ENCODE measurements at regions not wholly inside any gene's neighbourhood (a gene's known extent, or its start where the extent isn't known, plus 50 kb on each side); places are given as distances from the start of the nearest gene placed in this dataset.
"Not testable (repeated sequence)": the region's sequence is repeated elsewhere in the genome, so short reads cannot be mapped to it uniquely, and the experiment has no call there.

DNA sequence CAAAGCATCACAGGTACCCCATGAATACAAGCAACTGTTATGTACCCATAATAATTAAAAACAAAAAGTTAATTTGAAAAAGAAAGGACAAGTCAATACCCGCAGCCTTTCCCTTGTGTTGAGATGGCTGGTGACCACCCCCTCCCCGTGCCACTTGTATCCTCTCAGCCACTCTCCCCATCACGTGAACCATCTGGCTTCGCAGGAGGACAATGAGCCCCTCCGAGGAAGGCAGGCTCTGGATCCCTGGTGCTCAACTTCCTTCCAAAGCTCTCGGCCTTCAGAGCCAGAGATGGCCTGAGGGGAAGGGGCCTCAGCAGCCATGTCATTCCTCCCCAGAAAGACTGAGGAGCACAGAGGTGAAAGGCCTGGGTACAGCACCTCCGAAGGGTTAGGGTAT, 120.4 kb upstream of the RAB4A start:
- TF ChIP-seq, protein P1, sequence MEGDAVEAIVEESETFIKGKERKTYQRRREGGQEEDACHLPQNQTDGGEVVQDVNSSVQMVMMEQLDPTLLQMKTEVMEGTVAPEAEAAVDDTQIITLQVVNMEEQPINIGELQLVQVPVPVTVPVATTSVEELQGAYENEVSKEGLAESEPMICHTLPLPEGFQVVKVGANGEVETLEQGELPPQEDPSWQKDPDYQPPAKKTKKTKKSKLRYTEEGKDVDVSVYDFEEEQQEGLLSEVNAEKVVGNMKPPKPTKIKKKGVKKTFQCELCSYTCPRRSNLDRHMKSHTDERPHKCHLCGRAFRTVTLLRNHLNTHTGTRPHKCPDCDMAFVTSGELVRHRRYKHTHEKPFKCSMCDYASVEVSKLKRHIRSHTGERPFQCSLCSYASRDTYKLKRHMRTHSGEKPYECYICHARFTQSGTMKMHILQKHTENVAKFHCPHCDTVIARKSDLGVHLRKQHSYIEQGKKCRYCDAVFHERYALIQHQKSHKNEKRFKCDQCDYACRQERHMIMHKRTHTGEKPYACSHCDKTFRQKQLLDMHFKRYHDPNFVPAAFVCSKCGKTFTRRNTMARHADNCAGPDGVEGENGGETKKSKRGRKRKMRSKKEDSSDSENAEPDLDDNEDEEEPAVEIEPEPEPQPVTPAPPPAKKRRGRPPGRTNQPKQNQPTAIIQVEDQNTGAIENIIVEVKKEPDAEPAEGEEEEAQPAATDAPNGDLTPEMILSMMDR (IDR thresholded peaks at IDR 0.05; ENCODE audit: insufficient read depth, low read length, poor library complexity, severe bottlenecking): no peak
- no peak for DNase-seq (ENCODE audit: extremely low read depth, insufficient read length)
- no peak overlapping the region for H3K4me3 ChIP-seq (replicated peaks; ENCODE audit: low read depth, low read length)
- no peaks in the 10 kb centered on the region for H3K36me3 ChIP-seq (ENCODE audit: control insufficient read depth, insufficient read depth, low read length)
- H3K27me3 ChIP-seq (replicated peaks; ENCODE audit: control insufficient read depth, insufficient read depth, low read length): peaks cover 9% of the 10 kb centered on the region

DNA sequence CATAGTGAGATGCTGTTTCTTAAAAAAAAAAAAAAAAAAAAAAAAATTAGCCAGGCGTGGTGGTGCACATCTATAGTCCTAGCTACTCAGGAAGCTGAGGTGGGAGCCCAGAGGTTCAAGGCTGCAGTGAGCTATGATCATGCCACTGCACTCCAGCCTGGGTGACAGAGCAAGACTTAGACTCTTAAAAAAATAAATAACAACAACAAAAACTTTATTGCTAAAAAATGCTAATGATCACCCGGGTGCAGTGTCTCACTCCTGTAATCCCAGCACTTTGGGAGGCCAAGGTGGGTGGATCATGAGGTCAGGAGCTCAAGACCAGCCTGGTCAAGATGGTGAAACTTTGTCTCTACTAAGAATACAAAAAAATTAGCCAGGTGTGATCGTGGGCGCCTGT, 119.5 kb upstream of the RAB4A start:
- H3K4me3 ChIP-seq (replicated peaks; ENCODE audit: low read depth, low read length); H3K27me3 ChIP-seq (replicated peaks; ENCODE audit: control insufficient read depth, insufficient read depth, low read length); DNase-seq (ENCODE audit: extremely low read depth, insufficient read length); H3K36me3 ChIP-seq (ENCODE audit: control insufficient read depth, insufficient read depth, low read length): not testable (repeated sequence)

DNA sequence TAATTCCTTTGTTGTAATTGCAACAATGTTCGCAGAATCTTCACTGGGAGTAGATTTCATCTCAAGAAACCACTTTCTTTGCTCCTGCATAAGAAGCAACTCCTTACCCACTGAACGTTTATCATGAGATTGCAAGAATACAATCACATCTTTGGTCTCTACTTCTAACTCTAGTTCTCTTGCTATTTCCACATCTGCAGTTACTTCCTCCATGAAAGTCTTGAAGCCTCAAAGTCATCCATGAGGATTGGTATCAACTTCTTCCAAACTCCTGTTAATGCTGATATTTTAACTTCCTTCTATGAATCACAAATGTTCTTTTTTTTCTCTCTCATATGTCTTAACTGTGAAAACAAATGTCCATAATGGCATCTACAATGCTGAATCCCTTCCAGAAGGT, 118.6 kb upstream of the RAB4A start:
- no peak for DNase-seq (ENCODE audit: extremely low read depth, insufficient read length)
- TF ChIP-seq, protein P1 (IDR thresholded peaks at IDR 0.05; ENCODE audit: insufficient read depth, low read length, poor library complexity, severe bottlenecking): no peak
- Histone ChIP-seq H3K4me3 (replicated peaks; ENCODE audit: low read depth, low read length) (no peak overlapping the region), H3K27me3 (replicated peaks; ENCODE audit: control insufficient read depth, insufficient read depth, low read length) (peaks cover 4% of the 10 kb centered on the region), H3K36me3 (ENCODE audit: control insufficient read depth, insufficient read depth, low read length) (no peaks in the 10 kb centered on the region)

DNA sequence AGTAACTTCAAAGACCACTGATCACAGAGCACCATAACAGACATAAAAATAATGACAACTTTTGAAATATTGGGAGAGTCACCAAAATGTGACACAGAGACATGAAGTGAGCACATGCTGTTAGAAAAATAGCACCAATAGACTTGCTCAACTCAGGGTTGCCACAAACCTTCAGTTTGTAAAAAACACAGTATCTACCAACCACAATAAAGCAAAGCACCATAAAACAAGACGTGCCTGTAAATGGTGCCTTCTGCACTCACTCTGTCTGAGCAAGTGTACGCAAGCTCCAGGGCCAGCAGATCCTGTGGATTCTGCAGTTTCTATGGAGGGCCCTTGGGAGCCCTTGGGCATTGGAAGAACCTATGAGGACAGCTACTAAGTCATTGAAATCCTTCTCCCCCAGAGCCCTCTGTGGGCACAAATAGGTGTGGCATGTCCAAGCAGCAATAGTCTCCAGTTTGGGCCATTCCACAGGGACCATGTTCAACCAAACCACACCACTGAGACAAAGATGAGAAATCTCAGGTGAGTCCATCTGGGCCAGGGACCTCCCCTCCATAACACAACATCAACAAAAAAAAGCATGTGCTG, 116.9 kb upstream of the RAB4A start:
- DNase-seq (ENCODE audit: extremely low read depth, insufficient read length): no peak
- H3K27me3 ChIP-seq (replicated peaks; ENCODE audit: control insufficient read depth, insufficient read depth, low read length): no peaks in the 10 kb centered on the region; the same call in 1 of the 2 replicates

DNA sequence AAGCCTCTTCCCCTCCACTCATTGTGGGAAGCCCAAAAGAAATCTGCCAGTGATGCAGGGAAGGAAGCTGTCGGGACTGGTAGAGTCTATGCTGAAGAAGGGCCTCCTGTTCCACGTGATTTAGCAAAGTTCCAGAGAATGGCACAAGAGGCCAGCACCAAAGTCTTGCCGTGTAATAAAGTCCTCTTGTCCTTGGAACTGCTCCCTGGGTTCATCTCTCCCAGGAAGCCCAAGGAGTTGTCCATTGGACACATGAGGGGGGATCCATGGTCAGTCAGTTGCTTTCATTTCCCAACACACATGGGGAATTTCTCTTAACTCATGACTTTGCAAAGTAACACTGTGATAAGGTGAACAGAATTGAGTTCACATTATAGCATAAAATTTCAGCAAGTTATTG, 116.1 kb upstream of the RAB4A start:
- Histone ChIP-seq H3K4me3 (replicated peaks; ENCODE audit: low read depth, low read length) (no peak overlapping the region), H3K36me3 (ENCODE audit: control insufficient read depth, insufficient read depth, low read length) (no peaks in the 10 kb centered on the region), H3K27me3 (replicated peaks; ENCODE audit: control insufficient read depth, insufficient read depth, low read length) (peaks cover 1% of the 10 kb centered on the region; the same call in 1 of the 2 replicates)
- TF ChIP-seq, protein P1 (IDR thresholded peaks at IDR 0.05; ENCODE audit: insufficient read depth, low read length, poor library complexity, severe bottlenecking): no peak
- no peak for DNase-seq (ENCODE audit: extremely low read depth, insufficient read length)

More for the DNA sequence above, 116.9 kb upstream of the RAB4A start:
- TF ChIP-seq, protein P1 (IDR thresholded peaks at IDR 0.05; ENCODE audit: insufficient read depth, low read length, poor library complexity, severe bottlenecking): no peak
- Histone ChIP-seq H3K4me3 (replicated peaks; ENCODE audit: low read depth, low read length) (no peak overlapping the region), H3K36me3 (ENCODE audit: control insufficient read depth, insufficient read depth, low read length) (no peaks in the 10 kb centered on the region)

DNA sequence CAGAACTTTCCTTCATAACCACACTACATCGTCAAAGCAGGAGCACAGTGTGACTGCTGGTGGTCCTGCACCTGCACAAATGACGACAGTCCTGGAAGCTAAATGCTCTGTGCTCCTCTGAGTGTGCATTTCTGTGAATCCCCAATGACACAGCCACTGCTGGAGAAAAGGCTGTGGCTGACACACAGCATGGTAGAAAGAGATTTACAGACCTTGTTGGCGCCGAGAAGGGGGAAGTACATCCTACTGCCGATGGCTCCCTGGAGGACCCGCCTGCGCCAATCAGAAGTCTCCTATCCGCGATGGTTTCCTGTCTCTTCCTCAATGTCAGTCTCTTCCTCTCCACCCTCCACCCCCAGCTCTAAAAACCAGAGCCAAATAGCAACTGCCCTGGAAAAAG, 115.4 kb upstream of the RAB4A start:
- Histone ChIP-seq H3K36me3 (ENCODE audit: control insufficient read depth, insufficient read depth, low read length) (no peaks in the 10 kb centered on the region), H3K27me3 (replicated peaks; ENCODE audit: control insufficient read depth, insufficient read depth, low read length) (peaks cover 1% of the 10 kb centered on the region; the same call in 1 of the 2 replicates), H3K4me3 (replicated peaks; ENCODE audit: low read depth, low read length) (no peak overlapping the region)
- no peak for DNase-seq (ENCODE audit: extremely low read depth, insufficient read length)
- TF ChIP-seq, protein P1 (IDR thresholded peaks at IDR 0.05; ENCODE audit: insufficient read depth, low read length, poor library complexity, severe bottlenecking): no peak
